DND-41 (cell line): ENCODE measurements at regions not wholly inside any gene's neighbourhood (a gene's known extent, or its start where the extent isn't known, plus 50 kb on each side); places are given as distances from the start of the nearest gene placed in this dataset.

Experiments
- ATAC-seq: fragments of 200-7000 bp; cut with Tn5 transposase; 3 replicates; pipeline ENCODE4 v1.9.1; 2021; ENCODE audit warnings: low read depth; ENCODE audit not compliant: insufficient read depth
- DNase-seq: peaks from one replicate; pipeline ENCODE4 v3.0.0-alpha.2; 2020
- H2AFZ ChIP-seq: 2 replicates; pipeline ENCODE4 v1.6.0; 2012; ENCODE audit warnings: low read depth, low read length
- H3K27ac ChIP-seq: 2 replicates; pipeline ENCODE4 v1.5.1; 2012; ENCODE audit warnings: low read length, inconsistent platforms
- H3K27me3 ChIP-seq: fragments of 200-600 bp; sonication (generic); 2 replicates; pipeline ENCODE4 v1.6.0; 2012; ENCODE audit warnings: low read length, mild to moderate bottlenecking, inconsistent platforms; ENCODE audit not compliant: insufficient read depth, poor library complexity
- H3K36me3 ChIP-seq: 2 replicates; pipeline ENCODE4 v1.5.1; 2012; ENCODE audit warnings: low read length, inconsistent platforms; ENCODE audit not compliant: insufficient read depth
- H3K4me1 ChIP-seq: 2 replicates; pipeline ENCODE4 v1.5.1; 2012; ENCODE audit warnings: mild to moderate bottlenecking, low read length; ENCODE audit not compliant: insufficient read depth
- H3K4me2 ChIP-seq: 2 replicates; pipeline ENCODE4 v1.6.0; 2012; ENCODE audit warnings: mild to moderate bottlenecking, moderate library complexity, low read length, inconsistent platforms; ENCODE audit not compliant: insufficient read depth
- H3K4me3 ChIP-seq, 2 experiments: fragments of 200-600 bp in 1 of 2; shearing (Covaris generic) in 1 of 2; 2 replicates each; pipeline ENCODE4 v1.5.1; 2012 to 2016; ENCODE audit warnings: inconsistent platforms in 2 of 2, low read length in 2 of 2, mild to moderate bottlenecking in 2 of 2, low read depth in 1 of 2, moderate library complexity in 1 of 2
- H3K79me2 ChIP-seq: 2 replicates; pipeline ENCODE4 v1.6.0; 2012; ENCODE audit warnings: low read length, inconsistent platforms; ENCODE audit not compliant: insufficient read depth
- H3K9ac ChIP-seq: 2 replicates; pipeline ENCODE4 v1.6.0; 2012; ENCODE audit warnings: low read depth, mild to moderate bottlenecking, inconsistent platforms, low read length, moderate library complexity
- H3K9me3 ChIP-seq: 2 replicates; pipeline ENCODE4 v1.5.1; 2012; ENCODE audit warnings: low read length, moderate library complexity, mild to moderate bottlenecking, inconsistent platforms; ENCODE audit not compliant: insufficient read depth, severe bottlenecking
- H4K20me1 ChIP-seq: 2 replicates; pipeline ENCODE4 v1.6.0; 2012; ENCODE audit warnings: low read length; ENCODE audit not compliant: insufficient read depth
- CTCF ChIP-seq: IDR thresholded peaks from 2 replicates; pipeline ENCODE4 v1.5.1; 2012; ENCODE audit warnings: borderline replicate concordance, low read length, moderate library complexity, mild to moderate bottlenecking; ENCODE audit not compliant: poor library complexity, severe bottlenecking; ENCODE audit errors: extremely low read depth
- EZH2 ChIP-seq: IDR thresholded peaks from 3 replicates; pipeline ENCODE4 v1.6.1; 2012; ENCODE audit warnings: borderline replicate concordance, low read depth, mild to moderate bottlenecking, moderate library complexity, low read length, inconsistent platforms; ENCODE audit not compliant: severe bottlenecking

DNA sequence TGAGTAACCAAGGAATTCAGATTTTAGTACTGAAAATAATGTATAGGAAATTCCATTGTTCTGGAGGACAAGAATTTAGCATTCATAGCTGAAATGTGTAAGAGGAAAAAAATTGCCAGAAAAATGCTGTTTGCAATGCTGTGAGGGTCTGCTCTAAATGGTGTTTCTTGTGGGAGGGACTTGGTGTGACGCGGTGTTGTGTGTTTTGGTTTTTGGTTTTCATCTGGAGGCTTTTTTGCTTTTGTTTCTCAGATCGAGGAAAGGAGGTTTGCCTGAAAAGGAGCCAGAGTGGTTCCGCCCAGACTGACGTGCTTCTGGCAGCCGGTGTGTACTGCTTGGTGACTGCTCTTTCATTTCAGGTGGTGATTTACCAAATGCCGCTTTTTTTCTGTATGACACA is 211.8 kb upstream of the HMGA2 start:
- no peak overlapping the region for H3K9ac ChIP-seq
- H3K9me3 ChIP-seq, result no peaks in the 10 kb centered on the region
- no peaks in the 10 kb centered on the region for H4K20me1 ChIP-seq
- ATAC-seq, result no peak
- peaks cover 10% of the 10 kb centered on the region for H3K27me3 ChIP-seq
- no peaks in the 10 kb centered on the region for H3K36me3 ChIP-seq
- H3K4me3 ChIP-seq, result no peak overlapping the region
- no peak overlapping the region for H3K4me2 ChIP-seq
- H2AFZ ChIP-seq, result no peak overlapping the region
- TF ChIP-seq CTCF (no peak), EZH2 (no peak)
- no peaks in the 10 kb centered on the region for H3K79me2 ChIP-seq
- no peak overlapping the region for H3K27ac ChIP-seq
- no peaks in the 10 kb centered on the region for H3K4me1 ChIP-seq
- DNase-seq, result no peak

- no peaks in the 10 kb centered on the region for H3K36me3 ChIP-seq
- no peak overlapping the region for H2AFZ ChIP-seq
- H3K4me2 ChIP-seq, result no peak overlapping the region
- H3K27ac ChIP-seq, result no peak overlapping the region
- no peaks in the 10 kb centered on the region for H4K20me1 ChIP-seq
- ATAC-seq, result no peak
- no peak for TF ChIP-seq CTCF
- no peak for TF ChIP-seq EZH2
- H3K9ac ChIP-seq, result no peak overlapping the region
- H3K4me3 ChIP-seq, result no peak overlapping the region
- no peak for DNase-seq
- H3K27me3 ChIP-seq, result peaks cover 10% of the 10 kb centered on the region
- no peaks in the 10 kb centered on the region for H3K4me1 ChIP-seq
- no peaks in the 10 kb centered on the region for H3K9me3 ChIP-seq
- H3K79me2 ChIP-seq, result no peaks in the 10 kb centered on the region
Observed at GRCh38 chr12:65613692-65614091, 210.6 kb upstream of the HMGA2 start.

DNA sequence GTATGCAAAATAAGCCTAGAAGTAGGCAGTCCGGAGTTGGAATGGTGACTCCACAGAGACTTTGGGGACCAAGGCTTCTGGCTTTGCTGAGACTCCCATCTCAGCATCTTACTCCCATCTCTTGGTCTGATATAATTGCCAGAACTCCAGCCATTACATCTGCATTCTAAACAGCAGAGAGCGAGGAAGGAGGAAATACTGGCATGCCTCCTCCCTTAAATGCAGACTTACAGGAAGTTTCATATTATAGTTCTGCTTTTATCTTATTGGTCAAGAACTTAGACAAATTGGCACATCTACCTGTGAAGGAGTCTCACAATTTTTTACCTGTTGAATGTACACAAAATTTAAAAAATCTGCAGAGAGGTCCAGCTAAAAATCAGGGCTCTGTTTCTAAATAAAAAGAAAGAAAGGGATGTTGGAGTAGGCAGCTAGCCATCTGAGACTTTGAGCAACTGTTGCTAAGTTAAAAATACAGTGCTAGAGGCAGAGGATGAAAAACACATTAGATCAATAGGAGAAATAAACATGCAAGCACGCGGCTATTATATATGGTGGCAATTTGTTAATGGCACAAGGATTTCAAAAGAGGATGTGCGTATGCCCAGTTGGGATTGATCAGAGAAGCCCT is 209.9 kb upstream of the HMGA2 start:
- ATAC-seq, result no peak
- Histone ChIP-seq H3K9ac (no peak overlapping the region), H3K36me3 (no peaks in the 10 kb centered on the region), H4K20me1 (no peaks in the 10 kb centered on the region), H3K4me3 (no peak overlapping the region), H2AFZ (no peak overlapping the region), H3K4me1 (no peaks in the 10 kb centered on the region), H3K27me3 (peaks cover 10% of the 10 kb centered on the region), H3K79me2 (no peaks in the 10 kb centered on the region), H3K27ac (no peak overlapping the region), H3K9me3 (no peaks in the 10 kb centered on the region), H3K4me2 (no peak overlapping the region)
- no peak for TF ChIP-seq CTCF
- no peak for TF ChIP-seq EZH2
- DNase-seq, result no peak
